Gastrocnemius medialis (tissue), 4 donors: ENCODE measurements at regions not wholly inside any gene's neighbourhood (a gene's known extent, or its start where the extent isn't known, plus 50 kb on each side); places are given as distances from the start of the nearest gene placed in this dataset.

ENCODE experiments used
- ATAC-seq, 2 donors: fragments of 150-250 bp; one replicate each; pipeline ENCODE4 v1.9.1; 2016
- DNase-seq, 2 donors: peaks; one replicate each; pipeline ENCODE4 v3.0.0-alpha.2; 2019
- H3K27ac ChIP-seq, 4 donors: fragments of 200-600 bp; sonication (generic); 1 replicate in 1 of 4; 2 replicates in 3 of 4; pipeline ENCODE4 v1.5.1; 2016 to 2018; ENCODE audit warnings: mild to moderate bottlenecking in 2 of 4, moderate library complexity in 1 of 4
- H3K27me3 ChIP-seq, 3 donors: fragments of 200-600 bp; sonication (generic) in 2 of 3; 1 replicate in 1 of 3; 2 replicates in 2 of 3; pipeline versions ENCODE4 v1.5.1 to v1.6.0; 2016 to 2019; ENCODE audit warnings: mild to moderate bottlenecking in 1 of 3, moderate library complexity in 1 of 3
- H3K36me3 ChIP-seq, 2 donors: fragments of 200-600 bp; sonication (generic) in 1 of 2; one replicate each; pipeline ENCODE4 v1.5.1; 2017 to 2018
- H3K4me1 ChIP-seq, 2 donors: fragments of 200-600 bp; sonication (generic) in 1 of 2; one replicate each; pipeline ENCODE4 v1.5.1; 2016 to 2017; ENCODE audit warnings: mild to moderate bottlenecking in 2 of 2
- H3K4me3 ChIP-seq, 4 donors: fragments of 200-600 bp; sonication (generic) in 3 of 4; 1 replicate in 1 of 4; 2 replicates in 3 of 4; pipeline ENCODE4 v1.5.1; 2016 to 2019; ENCODE audit warnings: mild to moderate bottlenecking in 2 of 4
- H3K9me3 ChIP-seq, 3 donors: fragments of 200-600 bp; sonication (generic) in 2 of 3; 1 replicate in 1 of 3; 2 replicates in 2 of 3; pipeline ENCODE4 v1.5.1; 2016 to 2019
- POLR2A ChIP-seq, 2 donors: fragments of 450-650 bp; IDR thresholded peaks; one replicate each; pipeline ENCODE4 v1.6.1; 2017; ENCODE audit warnings: antibody characterized with exemption in 2 of 2, mild to moderate bottlenecking in 2 of 2, moderate library complexity in 2 of 2
- in situ Hi-C, 4 donors: fragments of 200-750 bp; cut with MboI; loops; one replicate each; pipeline versions ENCODE4 v1.15.0 to v1.8.0; 2017; ENCODE audit warnings: low sequenced_read_pairs in 4 of 4
- intact Hi-C: fragments of 100-400 bp; cut with DNase I; formaldehyde crosslinking; loops from one replicate; pipeline ENCODE4 v1.15.1; 2023; ENCODE audit warnings: low total_unique reads
- TF ChIP-seq, protein P1 (sequence below), 5 experiments: fragments of 450-650 bp in 3 of 5; fragments of 200-600 bp in 2 of 5; sonication (generic) in 2 of 5; IDR thresholded peaks in 4 of 5; conservative IDR thresholded peaks in 1 of 5; 1 replicate in 4 of 5; 2 replicates in 1 of 5; pipeline ENCODE4 v1.5.1; 2016 to 2019; ENCODE audit warnings: antibody characterized with exemption in 5 of 5, mild to moderate bottlenecking in 3 of 5, moderate library complexity in 3 of 5

DNA sequence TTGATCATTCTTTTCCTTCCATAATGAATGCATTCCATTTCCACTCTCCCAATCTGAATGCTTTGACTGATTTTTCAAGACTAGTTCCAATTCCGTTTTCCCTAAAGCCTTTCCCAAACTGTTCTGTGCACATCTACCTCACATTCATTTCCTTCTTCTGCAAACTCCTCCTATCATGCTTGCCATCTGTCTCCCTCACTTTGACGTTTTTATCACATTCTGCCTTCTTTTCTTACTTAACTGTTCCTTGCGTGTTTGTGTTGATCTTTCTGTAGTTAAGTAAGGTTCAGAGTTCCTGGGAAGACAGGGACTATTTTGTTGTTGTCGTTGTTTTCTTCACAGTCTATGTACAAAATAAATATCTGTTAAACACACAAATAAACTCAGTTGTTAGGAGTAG lies 179.0 kb downstream of the NXPE2 start:
- no peak for TF ChIP-seq POLR2A (IDR thresholded peaks at IDR 0.05)
- TF ChIP-seq, protein P1, sequence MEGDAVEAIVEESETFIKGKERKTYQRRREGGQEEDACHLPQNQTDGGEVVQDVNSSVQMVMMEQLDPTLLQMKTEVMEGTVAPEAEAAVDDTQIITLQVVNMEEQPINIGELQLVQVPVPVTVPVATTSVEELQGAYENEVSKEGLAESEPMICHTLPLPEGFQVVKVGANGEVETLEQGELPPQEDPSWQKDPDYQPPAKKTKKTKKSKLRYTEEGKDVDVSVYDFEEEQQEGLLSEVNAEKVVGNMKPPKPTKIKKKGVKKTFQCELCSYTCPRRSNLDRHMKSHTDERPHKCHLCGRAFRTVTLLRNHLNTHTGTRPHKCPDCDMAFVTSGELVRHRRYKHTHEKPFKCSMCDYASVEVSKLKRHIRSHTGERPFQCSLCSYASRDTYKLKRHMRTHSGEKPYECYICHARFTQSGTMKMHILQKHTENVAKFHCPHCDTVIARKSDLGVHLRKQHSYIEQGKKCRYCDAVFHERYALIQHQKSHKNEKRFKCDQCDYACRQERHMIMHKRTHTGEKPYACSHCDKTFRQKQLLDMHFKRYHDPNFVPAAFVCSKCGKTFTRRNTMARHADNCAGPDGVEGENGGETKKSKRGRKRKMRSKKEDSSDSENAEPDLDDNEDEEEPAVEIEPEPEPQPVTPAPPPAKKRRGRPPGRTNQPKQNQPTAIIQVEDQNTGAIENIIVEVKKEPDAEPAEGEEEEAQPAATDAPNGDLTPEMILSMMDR (IDR thresholded peaks at IDR 0.05 in 4 of 5, conservative IDR thresholded peaks at IDR 0.05 in 1 of 5), result no peak
- Histone ChIP-seq H3K27ac (no peak overlapping the region), H3K4me3 (no peak overlapping the region), H3K27me3 (no peaks in the 10 kb centered on the region), H3K4me1 (no peaks in the 10 kb centered on the region), H3K36me3 (no peaks in the 10 kb centered on the region), H3K9me3 (no peaks in the 10 kb centered on the region)
- intact Hi-C loops, result no loop called here
- ATAC-seq (no peak), DNase-seq (no peak)
- in situ Hi-C loops, result no loop called here

DNA sequence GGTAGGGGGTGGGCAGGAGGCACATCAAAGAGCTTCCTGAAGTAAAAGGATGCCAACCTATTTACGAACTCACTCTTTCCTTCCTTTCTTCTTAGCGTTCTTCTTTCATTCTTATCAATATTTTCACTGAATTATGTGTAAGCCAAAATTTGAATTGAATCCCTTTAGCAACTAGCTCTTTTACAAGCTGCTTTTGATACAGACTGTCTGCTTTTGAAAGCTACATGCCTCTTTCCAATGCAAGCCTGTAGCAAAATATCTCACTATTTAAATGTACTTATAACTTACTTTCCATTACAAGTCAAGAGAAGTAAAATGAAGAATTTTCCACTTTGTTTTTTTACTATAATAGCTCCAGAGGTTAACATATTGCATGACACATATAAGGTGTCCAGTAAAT lies 186.6 kb downstream of the NXPE2 start:
- ATAC-seq (no peak), DNase-seq (no peak)
- Histone ChIP-seq H3K36me3 (no peaks in the 10 kb centered on the region), H3K4me1 (no peaks in the 10 kb centered on the region), H3K27me3 (no peaks in the 10 kb centered on the region), H3K27ac (no peak overlapping the region), H3K9me3 (no peaks in the 10 kb centered on the region), H3K4me3 (no peak overlapping the region)
- in situ Hi-C loops (no loop called here), intact Hi-C loops (no loop called here)
- TF ChIP-seq, protein P1 (IDR thresholded peaks at IDR 0.05 in 4 of 5, conservative IDR thresholded peaks at IDR 0.05 in 1 of 5), result no peak
- TF ChIP-seq POLR2A (IDR thresholded peaks at IDR 0.05), result no peak

DNA sequence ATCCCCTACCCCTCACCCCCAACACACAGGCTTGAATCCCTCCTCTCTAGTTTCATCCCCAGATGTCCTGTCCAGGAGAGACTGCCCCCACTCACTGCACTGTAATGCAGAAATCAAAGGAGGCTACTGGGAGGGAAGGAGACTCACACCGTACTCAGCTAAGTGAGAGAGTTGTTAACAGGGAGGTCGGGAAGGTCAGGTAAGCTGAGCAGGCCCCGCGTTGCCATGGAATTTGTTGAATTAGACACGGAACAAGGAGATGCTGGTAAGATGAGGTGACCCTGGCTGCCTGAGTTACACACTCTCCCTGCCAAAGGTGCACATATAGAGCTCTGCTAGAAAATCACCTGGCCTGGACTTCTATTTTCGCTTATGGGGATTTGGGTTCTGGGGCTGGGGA lies 197.9 kb downstream of the NXPE2 start:
- H3K4me1 ChIP-seq, result no peaks in the 10 kb centered on the region
- ATAC-seq, result no peak
- no peak overlapping the region for H3K27ac ChIP-seq
- no peak for DNase-seq
- no peak overlapping the region for H3K4me3 ChIP-seq
- no peaks in the 10 kb centered on the region for H3K27me3 ChIP-seq
- intact Hi-C loops, result no loop called here
- in situ Hi-C loops, result no loop called here
- TF ChIP-seq, protein P1 (IDR thresholded peaks at IDR 0.05 in 4 of 5, conservative IDR thresholded peaks at IDR 0.05 in 1 of 5), result no peak
- no peak for TF ChIP-seq POLR2A (IDR thresholded peaks at IDR 0.05)
- H3K9me3 ChIP-seq, result no peaks in the 10 kb centered on the region
- H3K36me3 ChIP-seq, result no peaks in the 10 kb centered on the region

DNA sequence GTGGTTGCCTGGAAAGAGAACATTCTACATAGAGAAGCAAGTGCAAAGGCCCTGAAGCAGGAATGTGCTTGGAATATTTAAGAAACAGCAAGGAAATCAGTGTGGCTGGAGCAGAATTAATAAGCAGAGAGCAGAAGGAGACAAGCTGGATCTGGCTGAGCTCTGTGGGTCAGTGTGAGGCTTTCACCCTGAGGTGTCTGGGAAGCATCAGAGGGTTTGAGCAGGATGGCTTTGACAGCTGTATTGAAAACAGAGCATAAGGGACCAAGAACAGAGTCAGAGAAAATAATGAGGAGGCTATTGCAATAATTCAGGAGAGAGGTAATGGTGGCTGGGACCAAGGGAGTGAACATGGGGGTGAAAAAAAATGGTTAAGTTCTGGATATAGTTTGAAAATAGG lies 199.6 kb downstream of the NXPE2 start:
- ATAC-seq (no peak), DNase-seq (no peak)
- intact Hi-C loops (no loop called here), in situ Hi-C loops (no loop called here)
- Histone ChIP-seq H3K4me1 (no peaks in the 10 kb centered on the region), H3K27me3 (no peaks in the 10 kb centered on the region), H3K27ac (no peak overlapping the region), H3K36me3 (no peaks in the 10 kb centered on the region), H3K4me3 (no peak overlapping the region), H3K9me3 (no peaks in the 10 kb centered on the region)
- TF ChIP-seq, protein P1 (IDR thresholded peaks at IDR 0.05 in 4 of 5, conservative IDR thresholded peaks at IDR 0.05 in 1 of 5), result no peak
- TF ChIP-seq POLR2A (IDR thresholded peaks at IDR 0.05), result no peak

DNA sequence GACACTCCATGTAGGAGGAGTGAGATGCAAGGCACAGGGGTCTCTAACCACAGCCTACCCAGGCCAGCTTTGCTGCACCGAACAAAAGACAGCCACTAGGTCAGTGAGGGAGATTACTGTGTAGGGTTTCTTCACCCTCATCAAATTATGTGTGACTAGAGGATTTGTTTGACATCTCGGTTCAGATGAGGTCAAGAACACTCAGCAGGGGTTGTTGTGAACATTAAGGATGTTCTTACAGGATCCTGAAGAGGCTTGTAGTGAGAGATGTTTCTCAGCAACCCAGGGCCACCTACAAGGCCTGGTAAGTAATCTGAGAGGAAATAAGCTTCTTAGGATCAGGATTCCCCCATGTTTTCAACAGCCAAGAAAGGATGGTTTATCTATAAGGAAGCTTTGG lies 202.1 kb downstream of the NXPE2 start:
- Histone ChIP-seq H3K27ac (no peak overlapping the region), H3K4me3 (no peak overlapping the region), H3K4me1 (no peaks in the 10 kb centered on the region), H3K27me3 (no peaks in the 10 kb centered on the region), H3K9me3 (no peaks in the 10 kb centered on the region), H3K36me3 (no peaks in the 10 kb centered on the region)
- intact Hi-C loops, result no loop called here
- in situ Hi-C loops, result no loop called here
- DNase-seq, result no peak
- no peak for ATAC-seq
- no peak for TF ChIP-seq POLR2A (IDR thresholded peaks at IDR 0.05)
- TF ChIP-seq, protein P1 (IDR thresholded peaks at IDR 0.05 in 4 of 5, conservative IDR thresholded peaks at IDR 0.05 in 1 of 5), result no peak
